H1 (cell line): ENCODE measurements at regions not wholly inside any gene's neighbourhood (a gene's known extent, or its start where the extent isn't known, plus 50 kb on each side); places are given as distances from the start of the nearest gene placed in this dataset.

Source experiments
- CTCF ChIA-PET: fragments of 300-600 bp; sonication (Branson Sonifier 250); formaldehyde crosslinking; loops from one replicate; lab custom pipeline; 2021; ENCODE audit not compliant: partially characterized antibody; lab: Charles Lee
- POLR2A ChIA-PET: fragments of 300-600 bp; sonication (Branson Sonifier 250); formaldehyde crosslinking; loops from one replicate; lab custom pipeline; 2021; ENCODE audit warnings: inconsistent platforms; ENCODE audit not compliant: partially characterized antibody; lab: Charles Lee
- DNase-seq, 2 experiments: peaks; one replicate each; pipeline versions ENCODE4 v3.0.0 to v3.0.0-alpha.2; 2010 to 2022; ENCODE audit warnings: low spot score in 2 of 2, low read depth in 1 of 2, mixed read lengths in 1 of 2
- FAIRE-seq: peaks from 2 replicates; lab custom pipeline; 2011; peaks lifted over from hg19 to GRCh38; lab: Jason Lieb, UNC
- H2AFZ ChIP-seq: 2 replicates; pipeline ENCODE4 v1.8.1; 2012; ENCODE audit warnings: low read length, inconsistent platforms
- H2AK5ac ChIP-seq: 2 replicates; pipeline ENCODE4 v1.6.1; 2013; ENCODE audit warnings: low read depth, low read length
- H2BK120ac ChIP-seq: replicated peaks from 2 replicates; pipeline ENCODE3; 2013; ENCODE audit warnings: low read depth, low read length, inconsistent platforms
- H2BK12ac ChIP-seq: 2 replicates; pipeline ENCODE4 v1.6.1; 2013; ENCODE audit warnings: low read depth, low read length
- H2BK15ac ChIP-seq: 2 replicates; pipeline ENCODE4 v1.6.1; 2013; ENCODE audit warnings: low read length
- H2BK20ac ChIP-seq: 2 replicates; pipeline ENCODE4 v1.6.1; 2013; ENCODE audit warnings: low read length
- H2BK5ac ChIP-seq: 2 replicates; pipeline ENCODE4 v1.6.1; 2013; ENCODE audit warnings: low read depth, low read length
- H3K14ac ChIP-seq: 2 replicates; pipeline ENCODE4 v1.6.1; 2013; ENCODE audit warnings: inconsistent platforms; ENCODE audit not compliant: insufficient read length
- H3K18ac ChIP-seq: 2 replicates; pipeline ENCODE4 v1.6.1; 2013; ENCODE audit warnings: low read length; ENCODE audit errors: extremely low read depth
- H3K23ac ChIP-seq: 2 replicates; pipeline ENCODE4 v1.6.1; 2013; ENCODE audit warnings: inconsistent platforms; ENCODE audit not compliant: insufficient read length
- H3K23me2 ChIP-seq: 2 replicates; pipeline ENCODE4 v1.6.1; 2013; ENCODE audit warnings: low read depth, low read length
- H3K27ac ChIP-seq: 2 replicates; pipeline ENCODE4 v1.6.1; 2011; ENCODE audit warnings: low read depth, low read length, inconsistent platforms
- H3K27me3 ChIP-seq, 4 experiments: replicated peaks in 1 of 4; 1 replicate in 1 of 4; 2 replicates in 3 of 4; pipeline versions ENCODE4 v1.6.1 to v1.8.1; 2011 to 2013; ENCODE audit warnings: low read length in 3 of 4, mild to moderate bottlenecking in 3 of 4, inconsistent platforms in 2 of 4, mixed read lengths in 2 of 4, moderate library complexity in 1 of 4; ENCODE audit not compliant: control insufficient read depth in 3 of 4, insufficient read depth in 3 of 4; ENCODE audit errors: extremely low read depth in 1 of 4
- H3K36me3 ChIP-seq, 4 experiments: 2 replicates each; pipeline versions ENCODE4 v1.6.1 to v1.8.1; 2011 to 2013; ENCODE audit warnings: mild to moderate bottlenecking in 4 of 4, low read length in 3 of 4, moderate library complexity in 2 of 4, control low read depth in 1 of 4, inconsistent platforms in 1 of 4; ENCODE audit not compliant: insufficient read depth in 4 of 4, control insufficient read depth in 2 of 4
- H3K4ac ChIP-seq: replicated peaks from 2 replicates; pipeline ENCODE3; 2013; ENCODE audit warnings: low read length, low read depth, mixed read lengths, inconsistent platforms; ENCODE audit not compliant: insufficient read length
- H3K4me1 ChIP-seq, 4 experiments: replicated peaks in 1 of 4; 1 replicate in 1 of 4; 2 replicates in 3 of 4; pipeline versions ENCODE4 v1.6.1 to v1.8.1; 2011 to 2013; ENCODE audit warnings: low read length in 3 of 4, inconsistent platforms in 2 of 4, mixed read lengths in 1 of 4; ENCODE audit not compliant: insufficient read depth in 4 of 4, control insufficient read depth in 3 of 4
- H3K4me2 ChIP-seq, 2 experiments: 2 replicates each; pipeline versions ENCODE4 v1.6.1 to v1.8.1; 2011 to 2013; ENCODE audit warnings: low read depth in 2 of 2, low read length in 2 of 2, control low read depth in 1 of 2, inconsistent platforms in 1 of 2, mild to moderate bottlenecking in 1 of 2; ENCODE audit not compliant: insufficient read depth in 1 of 2
- H3K4me3 ChIP-seq, 4 experiments: fragments of 200-600, 300-600 bp in 1 of 4; sonication (generic), shearing (Covaris generic), sonication (Bioruptor Twin) in 1 of 4; 2 replicates each; pipeline versions ENCODE4 v1.5.1 to v1.8.1; 2011 to 2016; ENCODE audit warnings: low read length in 4 of 4, low read depth in 3 of 4, control low read depth in 2 of 4, inconsistent platforms in 2 of 4, mild to moderate bottlenecking in 2 of 4, mixed read lengths in 1 of 4, moderate library complexity in 1 of 4; ENCODE audit not compliant: insufficient read depth in 2 of 4; ENCODE audit errors: extremely low read depth in 1 of 4
- H3K56ac ChIP-seq: replicated peaks from 2 replicates; pipeline ENCODE3; 2013; ENCODE audit warnings: low read depth, mild to moderate bottlenecking, mixed read lengths, low read length, inconsistent platforms; ENCODE audit not compliant: insufficient read length
- H3K79me1 ChIP-seq: 2 replicates; pipeline ENCODE4 v1.6.1; 2013; ENCODE audit warnings: low read depth, low read length, control low read depth
- H3K79me2 ChIP-seq, 2 experiments: 2 replicates each; pipeline versions ENCODE4 v1.6.1 to v1.8.1; 2012 to 2013; ENCODE audit warnings: low read length in 2 of 2, mild to moderate bottlenecking in 2 of 2, inconsistent platforms in 1 of 2; ENCODE audit not compliant: insufficient read depth in 2 of 2, control insufficient read depth in 1 of 2
- H3K9ac ChIP-seq, 4 experiments: replicated peaks in 1 of 4; 1 replicate in 1 of 4; 2 replicates in 3 of 4; pipeline versions ENCODE4 v1.6.1 to v1.8.1; 2011 to 2013; ENCODE audit warnings: low read depth in 3 of 4, low read length in 3 of 4, control low read depth in 2 of 4, mild to moderate bottlenecking in 2 of 4, moderate library complexity in 2 of 4, inconsistent platforms in 1 of 4; ENCODE audit errors: extremely low read depth in 1 of 4
- H3K9me3 ChIP-seq, 2 experiments: 2 replicates each; pipeline versions ENCODE4 v1.6.1 to v1.8.1; 2012 to 2013; ENCODE audit warnings: mild to moderate bottlenecking in 2 of 2, moderate library complexity in 2 of 2, control low read depth in 1 of 2, inconsistent platforms in 1 of 2, low read depth in 1 of 2, low read length in 1 of 2, mixed read lengths in 1 of 2; ENCODE audit not compliant: insufficient read depth in 2 of 2
- H4K20me1 ChIP-seq, 2 experiments: replicated peaks in 1 of 2; 2 replicates each; pipeline versions ENCODE3 to v1.8.1; 2011 to 2013; ENCODE audit warnings: inconsistent platforms in 2 of 2, low read length in 2 of 2, mild to moderate bottlenecking in 1 of 2; ENCODE audit not compliant: insufficient read depth in 2 of 2, control insufficient read depth in 1 of 2
- H4K5ac ChIP-seq: 2 replicates; pipeline ENCODE4 v1.6.1; 2013; ENCODE audit warnings: low read length, low read depth, mixed read lengths, inconsistent platforms; ENCODE audit not compliant: insufficient read length
- H4K8ac ChIP-seq: 2 replicates; pipeline ENCODE4 v1.8.0; 2013; ENCODE audit warnings: mild to moderate bottlenecking, moderate library complexity, low read length, inconsistent platforms; ENCODE audit not compliant: insufficient read depth; ENCODE audit errors: extremely low read depth
- H4K91ac ChIP-seq: replicated peaks from 2 replicates; pipeline ENCODE3; 2013; ENCODE audit warnings: low read length, mixed read lengths, inconsistent platforms; ENCODE audit not compliant: insufficient read length
- CREB1 ChIP-seq: IDR thresholded peaks from 2 replicates; pipeline ENCODE4 v1.6.1; 2012; ENCODE audit warnings: inconsistent platforms
- CTBP2 ChIP-seq: IDR thresholded peaks from 2 replicates; pipeline ENCODE4 v1.7.0; 2011; ENCODE audit warnings: borderline replicate concordance, mild to moderate bottlenecking, moderate library complexity, mixed read lengths, low read length; ENCODE audit not compliant: insufficient read depth, insufficient read length
- EP300 ChIP-seq, 2 experiments: IDR thresholded peaks; 1 replicate in 1 of 2; 2 replicates in 1 of 2; pipeline ENCODE4 v1.6.1; 2011 to 2012; ENCODE audit warnings: low read depth in 2 of 2, low read length in 2 of 2, mild to moderate bottlenecking in 2 of 2, borderline replicate concordance in 1 of 2, inconsistent platforms in 1 of 2, moderate library complexity in 1 of 2
- HDAC2 ChIP-seq, 2 experiments: fragments of 300-600 bp in 1 of 2; sonication (generic) in 1 of 2; IDR thresholded peaks; 2 replicates each; pipeline ENCODE4 v1.6.1; 2011 to 2012; ENCODE audit warnings: low read depth in 2 of 2, low read length in 2 of 2, mild to moderate bottlenecking in 2 of 2, moderate library complexity in 2 of 2, borderline replicate concordance in 1 of 2, inconsistent platforms in 1 of 2
- HDAC6 ChIP-seq: IDR thresholded peaks from one replicate; pipeline ENCODE4 v1.7.1; 2012; ENCODE audit warnings: low read depth, mild to moderate bottlenecking, inconsistent platforms, low read length, moderate library complexity
- JUN ChIP-seq: IDR thresholded peaks from 2 replicates; pipeline ENCODE4 v1.6.1; 2011; ENCODE audit warnings: low read depth, mild to moderate bottlenecking, improper control_type of control experiment, low read length
- NANOG ChIP-seq: IDR thresholded peaks from 2 replicates; pipeline ENCODE4 v1.6.1; 2011; ENCODE audit warnings: low read length, low read depth, mild to moderate bottlenecking, inconsistent platforms; ENCODE audit not compliant: insufficient read depth, poor library complexity, severe bottlenecking
- RXRA ChIP-seq: IDR thresholded peaks from 2 replicates; pipeline ENCODE4 v1.6.1; 2011; ENCODE audit warnings: low read depth, mild to moderate bottlenecking, low read length, moderate library complexity; ENCODE audit not compliant: insufficient read depth
- SIRT6 ChIP-seq: IDR thresholded peaks from one replicate; pipeline ENCODE4 v1.7.1; 2012; ENCODE audit warnings: low read length, inconsistent platforms
- SUZ12 ChIP-seq: fragments of 200-600 bp; sonication (generic); IDR thresholded peaks from 2 replicates; pipeline ENCODE4 v1.6.1; 2012; ENCODE audit warnings: mild to moderate bottlenecking, inconsistent platforms, low read length, moderate library complexity, mixed read lengths
- YY1 ChIP-seq: IDR thresholded peaks from 2 replicates; pipeline ENCODE4 v1.6.1; 2011; ENCODE audit warnings: low read depth, mild to moderate bottlenecking, low read length
- WGBS, 2 experiments: shearing (Covaris generic) in 1 of 2; methylation state at CpG; one replicate each; pipeline versions ENCODE4 v1.1.6 to v1.1.7; 2013 to 2015; ENCODE audit warnings: low lambda C conversion rate in 2 of 2, mixed read lengths in 2 of 2, inconsistent platforms in 1 of 2, low coverage in 1 of 2, missing lambda C conversion rate in 1 of 2; ENCODE audit not compliant: insufficient replicate concordance in 2 of 2, insufficient coverage in 1 of 2, insufficient read length in 1 of 2; ENCODE audit errors: extremely low coverage in 1 of 2, missing lambda C conversion rate in 1 of 2; 5-methylcytosine and 5-hydroxymethylcytosine counted together

GRCh38 chr13:80551650-80552497 lies 210.9 kb upstream of the SPRY2 start:
- H3K18ac ChIP-seq, result no peak overlapping the region
- H3K27ac ChIP-seq, result no peak overlapping the region
- no peak overlapping the region for H3K14ac ChIP-seq
- H3K27me3 ChIP-seq, result no peaks in the 10 kb centered on the region
- H3K4me3 ChIP-seq, result no peak overlapping the region
- H4K8ac ChIP-seq, result no peak overlapping the region
- no peak overlapping the region for H2BK120ac ChIP-seq
- no peak overlapping the region for H2BK12ac ChIP-seq
- no peak overlapping the region for H3K23ac ChIP-seq
- no peak overlapping the region for H2AK5ac ChIP-seq
- no peak overlapping the region for H4K5ac ChIP-seq
- 92% methylated on average over 1 of the region's 1 CpG; no CpG with 5 or more reads in 1 of the 2 experiments for WGBS, 2 experiments
- H3K56ac ChIP-seq, result no peak overlapping the region
- no peak overlapping the region for H4K91ac ChIP-seq
- no peak overlapping the region for H3K4ac ChIP-seq
- no peak overlapping the region for H2AFZ ChIP-seq
- H3K79me1 ChIP-seq, result no peaks in the 10 kb centered on the region
- DNase-seq (no peak), FAIRE-seq (no peak)
- H3K23me2 ChIP-seq, result no peaks in the 10 kb centered on the region
- no peaks in the 10 kb centered on the region for H3K79me2 ChIP-seq
- no peak overlapping the region for H2BK20ac ChIP-seq
- POLR2A ChIA-PET, result no interaction called here
- H2BK15ac ChIP-seq, result no peak overlapping the region
- no peak overlapping the region for H2BK5ac ChIP-seq
- H3K9me3 ChIP-seq, result no peaks in the 10 kb centered on the region
- no peaks in the 10 kb centered on the region for H4K20me1 ChIP-seq
- CTCF ChIA-PET, result no interaction called here
- H3K4me1 ChIP-seq, result no peaks in the 10 kb centered on the region
- no peaks in the 10 kb centered on the region for H3K36me3 ChIP-seq
- no peak overlapping the region for H3K4me2 ChIP-seq
- H3K9ac ChIP-seq, result no peak overlapping the region
- TF ChIP-seq EP300 (IDR thresholded peaks at IDR 0.05; ENCODE audit: borderline replicate concordance in 1 of 2, low read depth in 2 of 2, low read length in 2 of 2), result no peak
- no peak for TF ChIP-seq HDAC6
- no peak for TF ChIP-seq SIRT6
- no peak for TF ChIP-seq SUZ12
- no peak for TF ChIP-seq JUN
- no peak for TF ChIP-seq NANOG
- TF ChIP-seq YY1, result no peak
- no peak for TF ChIP-seq HDAC2 (IDR thresholded peaks at IDR 0.05; ENCODE audit: borderline replicate concordance in 1 of 2, low read depth in 2 of 2, low read length in 2 of 2)
- TF ChIP-seq RXRA, result no peak
- TF ChIP-seq CTBP2, result no peak
- no peak for TF ChIP-seq CREB1
